ENCODE measurements at regions not wholly inside any gene's neighbourhood (a gene's known extent, or its start where the extent isn't known, plus 50 kb on each side); places are given as distances from the start of the nearest gene placed in this dataset.

GRCh38 chr20:50278684-50279531, 88.3 kb downstream of the CEBPB start:
- H3K27ac Mint-ChIP-seq = peak overlapping the region in 1 of 8 donors; percentile 54
- ChIA-PET CTCF (no interaction called here), POLR2A (no interaction called here)
- no peaks in the 10 kb centered on the region for H3K9me3 ChIP-seq (ENCODE audit: low read length)
- H3K4me1 Mint-ChIP-seq = no peaks in the 10 kb centered on the region
- H3K27me3 Mint-ChIP-seq = peaks cover 2 to 24% of the 10 kb centered on the region in 2 donors
- H3K27me3 ChIP-seq (ENCODE audit: insufficient read depth, low read length, poor library complexity, severe bottlenecking) = no peaks in the 10 kb centered on the region
- no peaks in the 10 kb centered on the region for H3K36me3 Mint-ChIP-seq
- no peak overlapping the region for H3K4me3 Mint-ChIP-seq
- H3K9me3 Mint-ChIP-seq = peaks cover 0 to 2% (median 0%) of the 10 kb centered on the region in 5 donors
- peak overlapping the region; percentile 33 for H3K27ac ChIP-seq (ENCODE audit: low read depth, low read length)
- H3K36me3 ChIP-seq (ENCODE audit: insufficient read depth, low read length) = no peaks in the 10 kb centered on the region
- no peak overlapping the region for H3K4me3 ChIP-seq (ENCODE audit: low read length)
- no peaks in the 10 kb centered on the region for H3K4me1 ChIP-seq (ENCODE audit: insufficient read depth, low read length)
- no peak for DNase-seq

DNA sequence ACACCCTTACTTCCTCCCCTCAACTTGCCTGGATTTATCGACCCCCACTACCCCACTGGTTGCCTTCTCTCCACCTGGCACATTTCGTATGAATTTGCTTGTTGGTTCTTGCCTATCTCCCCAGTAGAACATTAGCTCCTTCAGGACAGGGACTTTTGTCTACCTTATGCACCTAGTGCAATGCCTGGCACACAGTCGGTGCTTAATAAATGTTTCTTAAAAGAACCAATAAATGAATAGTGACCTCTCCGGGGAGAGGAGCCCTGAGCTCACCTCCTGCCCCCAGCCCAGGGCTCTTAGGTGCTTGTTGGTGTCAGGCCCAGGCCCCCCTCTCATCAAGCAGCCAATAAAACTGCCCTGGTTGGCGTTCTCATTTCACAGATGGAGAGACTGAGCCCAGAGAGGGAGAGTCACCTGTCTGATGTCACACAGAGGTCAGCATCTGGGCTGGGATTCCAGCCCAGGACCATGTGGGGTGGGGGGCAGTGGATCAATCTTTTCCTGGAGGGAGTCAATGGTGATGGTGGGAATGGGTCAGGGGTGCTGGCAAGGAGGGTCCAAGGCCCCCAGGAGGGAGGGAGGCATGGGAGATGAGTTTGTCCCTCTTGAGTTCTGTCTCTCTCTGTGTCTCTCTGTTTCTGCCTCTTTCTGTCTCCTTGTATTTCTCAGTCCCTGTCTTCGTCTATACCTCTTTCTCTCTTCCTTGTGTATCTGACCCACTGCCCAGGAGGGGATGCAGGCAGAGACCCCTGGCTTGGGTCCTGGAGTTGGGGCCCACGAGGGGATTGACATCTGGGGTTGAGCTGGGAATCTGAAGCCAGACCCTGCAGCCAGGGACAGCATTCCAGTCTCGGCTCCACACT, 89.6 kb downstream of the CEBPB start:
- no peaks in the 10 kb centered on the region for H3K27me3 ChIP-seq (ENCODE audit: insufficient read depth, low read length, poor library complexity, severe bottlenecking)
- H3K9me3 Mint-ChIP-seq = peaks cover 0 to 2% (median 0%) of the 10 kb centered on the region in 5 donors
- no peak overlapping the region for H3K4me3 ChIP-seq (ENCODE audit: low read length)
- H3K36me3 ChIP-seq (ENCODE audit: insufficient read depth, low read length) = no peaks in the 10 kb centered on the region
- H3K9me3 ChIP-seq (ENCODE audit: low read length) = no peaks in the 10 kb centered on the region
- H3K4me1 ChIP-seq (ENCODE audit: insufficient read depth, low read length) = no peaks in the 10 kb centered on the region
- no peaks in the 10 kb centered on the region for H3K36me3 Mint-ChIP-seq
- H3K27ac ChIP-seq (ENCODE audit: low read depth, low read length) = no peak overlapping the region
- peaks cover under 1 to 7% (median 3%) of the 10 kb centered on the region in 3 donors for H3K4me1 Mint-ChIP-seq
- POLR2A ChIA-PET = no interaction called here
- no peak overlapping the region for H3K4me3 Mint-ChIP-seq
- CTCF ChIA-PET = no interaction called here
- no peak for DNase-seq
- peaks cover 5 to 24% of the 10 kb centered on the region in 2 donors for H3K27me3 Mint-ChIP-seq
- H3K27ac Mint-ChIP-seq = no peak overlapping the region

- no peak for DNase-seq
- Histone ChIP-seq H3K27me3 (ENCODE audit: insufficient read depth, low read length, poor library complexity, severe bottlenecking) (no peaks in the 10 kb centered on the region), H3K4me3 (ENCODE audit: low read length) (no peak overlapping the region), H3K36me3 (ENCODE audit: insufficient read depth, low read length) (no peaks in the 10 kb centered on the region), H3K4me1 (ENCODE audit: insufficient read depth, low read length) (no peaks in the 10 kb centered on the region), H3K27ac (ENCODE audit: low read depth, low read length) (no peak overlapping the region), H3K9me3 (ENCODE audit: low read length) (no peaks in the 10 kb centered on the region)
- Mint-ChIP-seq H3K4me3 (no peak overlapping the region), H3K4me1 (peaks cover 4 to 11% (median 8%) of the 10 kb centered on the region in 3 donors), H3K9me3 (peaks cover 0 to 2% (median 0%) of the 10 kb centered on the region in 5 donors), H3K27me3 (peaks cover 3 to 22% of the 10 kb centered on the region in 2 donors), H3K27ac (peak overlapping the region in 2 of 8 donors; percentile 1 to 8), H3K36me3 (no peaks in the 10 kb centered on the region)
- POLR2A ChIA-PET = no interaction called here
- CTCF ChIA-PET = no interaction called here
Observed at GRCh38 chr20:50280851-50281655, 90.4 kb downstream of the CEBPB start.

DNA sequence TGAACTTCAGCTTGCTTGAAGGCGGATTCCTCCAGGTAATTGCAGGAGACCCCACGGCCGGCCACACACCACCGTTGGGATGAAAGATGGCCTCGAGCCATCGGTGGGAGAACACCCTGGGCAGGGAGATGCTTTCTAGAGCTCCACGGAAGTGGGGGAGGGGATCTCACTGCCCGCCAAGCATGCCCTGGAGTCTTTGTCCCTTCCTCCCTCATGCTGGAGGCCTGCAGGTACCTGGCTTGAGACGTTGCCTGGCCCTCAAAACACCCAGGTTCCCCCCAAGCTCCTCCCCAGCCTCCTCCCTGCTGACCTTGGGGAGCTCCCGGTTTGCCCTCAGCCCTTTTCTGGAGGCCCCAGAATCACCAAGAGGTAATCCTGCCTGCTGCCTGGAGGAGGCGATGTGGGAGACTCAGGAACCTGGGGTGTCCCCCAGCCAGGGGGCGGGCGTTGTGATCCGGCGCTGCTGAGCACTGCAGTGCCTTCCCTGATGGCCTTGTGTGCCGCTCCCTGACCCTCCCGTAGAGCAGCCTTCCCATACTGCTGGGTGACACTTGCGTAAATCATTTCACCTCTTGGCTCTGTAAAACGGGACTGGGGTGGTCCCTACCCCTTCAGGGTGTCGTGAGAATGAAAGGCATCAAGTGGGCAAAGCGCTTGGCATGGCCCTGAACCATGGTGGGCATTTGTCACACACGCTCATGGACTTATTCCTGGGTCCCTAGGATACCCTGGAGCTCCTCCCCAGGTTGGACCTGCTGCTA, 91.4 kb downstream of the CEBPB start:
- H3K9me3 Mint-ChIP-seq = peaks cover 0 to 2% (median 0%) of the 10 kb centered on the region in 5 donors
- H3K27ac Mint-ChIP-seq = no peak overlapping the region
- DNase-seq = no peak
- H3K36me3 Mint-ChIP-seq = peaks cover 0 to 3% (median 0%) of the 10 kb centered on the region in 3 donors
- CTCF ChIA-PET = no interaction called here
- POLR2A ChIA-PET = interaction anchor here (0.6 kb wide), 1 partner anchor 180 kb away, joined by 4 read pairs; no protein-coding TSS in a partner anchor
- Histone ChIP-seq H3K27ac (ENCODE audit: low read depth, low read length) (no peak overlapping the region), H3K27me3 (ENCODE audit: insufficient read depth, low read length, poor library complexity, severe bottlenecking) (no peaks in the 10 kb centered on the region), H3K9me3 (ENCODE audit: low read length) (no peaks in the 10 kb centered on the region), H3K36me3 (ENCODE audit: insufficient read depth, low read length) (no peaks in the 10 kb centered on the region), H3K4me3 (ENCODE audit: low read length) (no peak overlapping the region), H3K4me1 (ENCODE audit: insufficient read depth, low read length) (no peaks in the 10 kb centered on the region)
- H3K4me1 Mint-ChIP-seq = peaks cover 4 to 12% (median 11%) of the 10 kb centered on the region in 3 donors
- H3K27me3 Mint-ChIP-seq = peaks cover 5 to 25% of the 10 kb centered on the region in 2 donors
- no peak overlapping the region for H3K4me3 Mint-ChIP-seq

DNA sequence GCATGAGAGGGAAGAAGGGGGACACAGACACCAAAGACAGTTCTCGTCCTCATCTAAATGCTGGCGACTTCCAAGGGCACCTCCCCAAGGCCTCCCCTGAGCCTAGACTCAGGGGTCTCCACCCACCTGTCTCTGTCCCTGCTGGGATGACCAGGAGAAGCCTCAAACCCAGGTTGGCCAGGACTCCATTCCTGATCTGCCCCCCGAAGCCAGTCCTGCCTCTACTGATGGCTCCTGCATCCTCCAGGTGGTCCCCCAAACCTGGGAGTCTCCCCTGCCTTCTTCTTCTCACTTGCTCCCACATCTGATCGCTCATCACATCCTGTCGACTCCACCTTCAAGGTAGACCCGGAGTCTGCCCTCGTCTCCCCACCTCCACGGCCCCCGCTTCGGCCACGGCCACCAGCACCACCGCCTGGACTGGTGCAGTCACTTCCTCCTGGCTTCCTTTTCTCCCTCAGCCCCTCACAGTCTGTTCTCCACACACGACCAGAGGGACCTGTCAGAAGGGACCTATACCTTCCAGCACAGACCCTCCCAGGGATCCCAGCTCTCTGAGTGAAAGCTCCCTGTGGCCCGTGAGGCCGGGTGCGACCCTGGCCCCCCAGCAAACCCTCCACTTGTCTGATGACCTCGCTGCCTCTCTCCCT, 92.1 kb downstream of the CEBPB start:
- DNase-seq = no peak
- Histone ChIP-seq H3K36me3 (ENCODE audit: insufficient read depth, low read length) (no peaks in the 10 kb centered on the region), H3K27me3 (ENCODE audit: insufficient read depth, low read length, poor library complexity, severe bottlenecking) (no peaks in the 10 kb centered on the region), H3K4me3 (ENCODE audit: low read length) (no peak overlapping the region), H3K4me1 (ENCODE audit: insufficient read depth, low read length) (no peaks in the 10 kb centered on the region), H3K9me3 (ENCODE audit: low read length) (no peaks in the 10 kb centered on the region), H3K27ac (ENCODE audit: low read depth, low read length) (peak overlapping the region; percentile 4)
- H3K27me3 Mint-ChIP-seq = peaks cover 5 to 21% of the 10 kb centered on the region in 2 donors
- peak overlapping the region in 1 of 8 donors; percentile 29 for H3K27ac Mint-ChIP-seq
- peaks cover 0 to 3% (median 0%) of the 10 kb centered on the region in 3 donors for H3K36me3 Mint-ChIP-seq
- H3K9me3 Mint-ChIP-seq = peaks cover 0 to 2% (median 0%) of the 10 kb centered on the region in 5 donors
- no peak overlapping the region for H3K4me3 Mint-ChIP-seq
- ChIA-PET POLR2A (interaction anchor here (0.6 kb wide), 1 partner anchor 179 kb away, joined by 4 read pairs; no protein-coding TSS in a partner anchor), CTCF (no interaction called here)
- H3K4me1 Mint-ChIP-seq = peaks cover 4 to 12% (median 11%) of the 10 kb centered on the region in 3 donors

- Histone ChIP-seq H3K27me3 (ENCODE audit: insufficient read depth, low read length, poor library complexity, severe bottlenecking) (no peaks in the 10 kb centered on the region), H3K9me3 (ENCODE audit: low read length) (no peaks in the 10 kb centered on the region), H3K36me3 (ENCODE audit: insufficient read depth, low read length) (no peaks in the 10 kb centered on the region), H3K27ac (ENCODE audit: low read depth, low read length) (peak overlapping the region; percentile 4), H3K4me3 (ENCODE audit: low read length) (no peak overlapping the region), H3K4me1 (ENCODE audit: insufficient read depth, low read length) (no peaks in the 10 kb centered on the region)
- H3K27me3 Mint-ChIP-seq = peaks cover 5 to 21% of the 10 kb centered on the region in 2 donors
- peaks cover 0 to 3% (median 0%) of the 10 kb centered on the region in 3 donors for H3K36me3 Mint-ChIP-seq
- peaks cover 0 to 2% (median 0%) of the 10 kb centered on the region in 5 donors for H3K9me3 Mint-ChIP-seq
- peaks cover 4 to 12% (median 11%) of the 10 kb centered on the region in 3 donors for H3K4me1 Mint-ChIP-seq
- no peak for DNase-seq
- H3K4me3 Mint-ChIP-seq = no peak overlapping the region
- CTCF ChIA-PET = no interaction called here
- H3K27ac Mint-ChIP-seq = peak overlapping the region in 1 of 8 donors; percentile 43
- POLR2A ChIA-PET = no interaction called here
Observed at GRCh38 chr20:50283370-50283769, 92.7 kb downstream of the CEBPB start.
